Activated naive CD4-positive, alpha-beta T cell treated with Interleukin-2 at 50 U/mL for 16 hours (primary cell): ENCODE measurements at regions not wholly inside any gene's neighbourhood (a gene's known extent, or its start where the extent isn't known, plus 50 kb on each side); places are given as distances from the start of the nearest gene placed in this dataset.
A peak's percentile ranks its signal among the peaks of the same experiment; 100 is the strongest.
"Not testable (repeated sequence)": the region's sequence is repeated elsewhere in the genome, so short reads cannot be mapped to it uniquely, and the experiment has no call there.

Source experiments
- DNase-seq: peaks from one replicate; pipeline ENCODE4 v3.0.0-alpha.2; 2020

- DNase-seq = not testable (repeated sequence)
Measured at GRCh38 chr9:63804205-63804604, 1480.8 kb downstream of the FOXD4L5 start.

- not testable (repeated sequence) for DNase-seq
Measured at GRCh38 chr9:63794081-63794685, 1490.8 kb downstream of the FOXD4L5 start.

- not testable (repeated sequence) for DNase-seq
Measured at GRCh38 chr9:63787454-63787853, 1497.6 kb downstream of the FOXD4L5 start.

- not testable (repeated sequence) for DNase-seq
Measured at GRCh38 chr9:63785059-63785458, 1500.0 kb downstream of the FOXD4L5 start.

GRCh38 chr9:63784421-63784820 is 1500.6 kb downstream of the FOXD4L5 start:
- not testable (repeated sequence) for DNase-seq

GRCh38 chr9:63781817-63782439 is 1503.1 kb downstream of the FOXD4L5 start:
- DNase-seq = not testable (repeated sequence)

- not testable (repeated sequence) for DNase-seq
Measured at GRCh38 chr9:63781390-63781789, 1503.6 kb downstream of the FOXD4L5 start.

- DNase-seq = not testable (repeated sequence)
Measured at GRCh38 chr9:63776220-63776619, 1508.8 kb downstream of the FOXD4L5 start.

GRCh38 chr9:63775092-63775426 is 1510.0 kb downstream of the FOXD4L5 start:
- DNase-seq = not testable (repeated sequence)

- DNase-seq = not testable (repeated sequence)
Measured at GRCh38 chr9:63774369-63775091, 1510.5 kb downstream of the FOXD4L5 start.

GRCh38 chr9:63762230-63762629 is 1522.8 kb downstream of the FOXD4L5 start:
- not testable (repeated sequence) for DNase-seq

GRCh38 chr9:63729021-63729420 is 1556.0 kb downstream of the FOXD4L5 start:
- DNase-seq = not testable (repeated sequence)

GRCh38 chr9:63728287-63728686 is 1556.7 kb downstream of the FOXD4L5 start:
- DNase-seq = no peak

GRCh38 chr9:63708285-63708684 is 1576.7 kb downstream of the FOXD4L5 start:
- not testable (repeated sequence) for DNase-seq

GRCh38 chr9:63704456-63704855 is 1580.6 kb downstream of the FOXD4L5 start:
- DNase-seq = not testable (repeated sequence)

- DNase-seq = peak; percentile 42
Measured at GRCh38 chr9:63703670-63704069, 1581.3 kb downstream of the FOXD4L5 start.

- DNase-seq = not testable (repeated sequence)
Measured at GRCh38 chr9:63703138-63703665, 1581.8 kb downstream of the FOXD4L5 start.
